Posterior vena cava (tissue), 2 donors: ENCODE measurements at regions not wholly inside any gene's neighbourhood (a gene's known extent, or its start where the extent isn't known, plus 50 kb on each side); places are given as distances from the start of the nearest gene placed in this dataset.

Experiments used
- DNase-seq: peaks from one replicate; pipeline ENCODE4 v3.0.0-alpha.2; 2020; ENCODE audit warnings: low spot score
- intact Hi-C, 2 donors: fragments of 100-400 bp; cut with DNase I; formaldehyde crosslinking; loops; one replicate each; pipeline versions ENCODE4 v1.14.1 to v1.14.2; 2022 to 2023
- donor health status: DM: yes; HTN: yes; CAD: no.
- donor health status: DM: yes; HTN: yes; CAD: no.

- intact Hi-C loops = no loop called here
- no peak for DNase-seq
These were observed 87.1 kb upstream of the PAK5 start for GRCh38 chr20:9926007-9926406.

- DNase-seq = no peak
- intact Hi-C loops = no loop called here
These were observed 84.8 kb upstream of the PAK5 start for GRCh38 chr20:9923648-9924047.

- intact Hi-C loops = no loop called here
- DNase-seq = no peak
These were observed 82.0 kb upstream of the PAK5 start for GRCh38 chr20:9920866-9921265.

GRCh38 chr20:9919271-9920014, 80.6 kb upstream of the PAK5 start:
- intact Hi-C loops = loop anchor here in 1 of 2 donors (10.0 kb wide), 1 partner anchor 305 kb away; no protein-coding TSS in a partner anchor
- DNase-seq = no peak

GRCh38 chr20:9918348-9918747, 79.5 kb upstream of the PAK5 start:
- DNase-seq = no peak
- intact Hi-C loops = loop anchor here in 1 of 2 donors (10.0 kb wide), 1 partner anchor 304 kb away; no protein-coding TSS in a partner anchor

- DNase-seq = no peak
- intact Hi-C loops = loop anchor here in 1 of 2 donors (10.0 kb wide), 1 partner anchor 302 kb away; no protein-coding TSS in a partner anchor
These were observed 77.9 kb upstream of the PAK5 start for GRCh38 chr20:9916761-9917160.

GRCh38 chr20:9912858-9913434, 74.1 kb upstream of the PAK5 start:
- DNase-seq = no peak
- intact Hi-C loops = loop anchor here in 1 of 2 donors (10.0 kb wide), 1 partner anchor 298 kb away; no protein-coding TSS in a partner anchor

GRCh38 chr20:9912290-9912689, 73.4 kb upstream of the PAK5 start:
- intact Hi-C loops = loop anchor here in 1 of 2 donors (10.0 kb wide), 1 partner anchor 297 kb away; no protein-coding TSS in a partner anchor
- no peak for DNase-seq

- intact Hi-C loops = loop anchor here in 1 of 2 donors (10.0 kb wide), 1 partner anchor 297 kb away; no protein-coding TSS in a partner anchor
- DNase-seq = no peak
These were observed 72.6 kb upstream of the PAK5 start for GRCh38 chr20:9911519-9911918.

- no peak for DNase-seq
These were observed 70.3 kb upstream of the PAK5 start for GRCh38 chr20:9909167-9909566.

GRCh38 chr20:9903048-9903655, 64.3 kb upstream of the PAK5 start:
- intact Hi-C loops = no loop called here
- DNase-seq = no peak

More at GRCh38 chr20:9909167-9909566, 70.3 kb upstream of the PAK5 start:
- intact Hi-C loops = no loop called here

GRCh38 chr20:9889270-9889981, 50.5 kb upstream of the PAK5 start:
- intact Hi-C loops = no loop called here
- DNase-seq = no peak
